OCI-LY7 (cell line): ENCODE measurements at regions not wholly inside any gene's neighbourhood (a gene's known extent, or its start where the extent isn't known, plus 50 kb on each side); places are given as distances from the start of the nearest gene placed in this dataset.

ENCODE experiments used
- BruUV-seq: library from RNA; stranded (reverse); fragments of 400-500 nt; replicated peaks from 2 replicates; lab custom pipeline; 2021; lab: Mats Ljungman, UMichigan
- CTCF ChIA-PET: fragments of 300-600 bp; sonication (Branson Sonifier 250); formaldehyde crosslinking; loops from one replicate; lab custom pipeline; 2022; ENCODE audit warnings: antibody characterized with exemption; ENCODE audit not compliant: unreplicated experiment; lab: Charles Lee
- POLR2A ChIA-PET: fragments of 300-600 bp; sonication (Branson Sonifier 250); formaldehyde crosslinking; loops from one replicate; lab custom pipeline; 2022; ENCODE audit warnings: antibody characterized with exemption; lab: Charles Lee
- DNase-seq: peaks from one replicate; pipeline ENCODE4 v3.0.0-alpha.2; 2015; ENCODE audit warnings: low spot score
- H2AFZ ChIP-seq: fragments of 200-600 bp; sonication (generic), shearing (Covaris generic); 2 replicates; pipeline ENCODE4 v1.6.1; 2014; ENCODE audit warnings: mild to moderate bottlenecking, antibody characterized with exemption, low read length, moderate library complexity
- H3K27ac ChIP-seq: fragments of 200-600 bp; sonication (generic); 2 replicates; pipeline ENCODE4 v1.5.1; 2014; ENCODE audit warnings: mixed run types, low read depth, mild to moderate bottlenecking, moderate library complexity, low read length, inconsistent platforms; ENCODE audit not compliant: poor library complexity, severe bottlenecking
- H3K36me3 ChIP-seq: fragments of 200-600 bp; sonication (generic); 2 replicates; pipeline ENCODE4 v1.6.1; 2014; ENCODE audit warnings: mild to moderate bottlenecking, antibody characterized with exemption, low read length, moderate library complexity, mixed read lengths; ENCODE audit not compliant: insufficient read depth
- H3K4me1 ChIP-seq: fragments of 200-600 bp; sonication (generic); 2 replicates; pipeline ENCODE4 v1.5.1; 2014; ENCODE audit warnings: mild to moderate bottlenecking, low read length; ENCODE audit not compliant: insufficient read depth, poor library complexity, severe bottlenecking
- H3K4me2 ChIP-seq: fragments of 200-600 bp; sonication (generic); 2 replicates; pipeline ENCODE4 v1.6.1; 2014; ENCODE audit warnings: mild to moderate bottlenecking, low read length
- H3K4me3 ChIP-seq: fragments of 200-600 bp; sonication (generic); 2 replicates; pipeline ENCODE4 v1.5.1; 2014; ENCODE audit warnings: mild to moderate bottlenecking, low read depth, low read length; ENCODE audit not compliant: poor library complexity, severe bottlenecking
- H3K79me2 ChIP-seq: fragments of 200-600 bp; sonication (generic); 2 replicates; pipeline ENCODE4 v1.6.1; 2016; ENCODE audit warnings: low read depth, mild to moderate bottlenecking, low read length, moderate library complexity, mixed read lengths; ENCODE audit not compliant: insufficient read depth
- H3K9me2 ChIP-seq: fragments of 200-600 bp; sonication (generic); 2 replicates; pipeline ENCODE4 v1.6.1; 2016; ENCODE audit warnings: mild to moderate bottlenecking, low read length, mixed read lengths; ENCODE audit not compliant: insufficient read depth
- H3K9me3 ChIP-seq: fragments of 200-600 bp; sonication (generic); 2 replicates; pipeline ENCODE4 v1.6.1; 2014; ENCODE audit warnings: mild to moderate bottlenecking, mixed run types, low read length, mixed read lengths
- H4K20me1 ChIP-seq: fragments of 200-600 bp; sonication (generic); 2 replicates; pipeline ENCODE4 v1.6.1; 2014; ENCODE audit warnings: mild to moderate bottlenecking, antibody characterized with exemption, low read length, moderate library complexity, mixed read lengths; ENCODE audit not compliant: insufficient read depth
- CTCF ChIP-seq: fragments of 200-600 bp; sonication (generic); conservative IDR thresholded peaks from 2 replicates; pipeline ENCODE4 v1.5.1; 2014; ENCODE audit warnings: mild to moderate bottlenecking, antibody characterized with exemption, low read length, moderate library complexity, mixed read lengths
- EZH2phosphoT487 ChIP-seq: fragments of 200-600 bp; sonication (generic); IDR thresholded peaks from 2 replicates; pipeline ENCODE4 v1.6.1; 2018; ENCODE audit warnings: low read depth, borderline replicate concordance, mild to moderate bottlenecking, mixed run types, antibody characterized with exemption, low read length, moderate library complexity, mixed read lengths
- intact Hi-C: fragments of 100-400 bp; cut with micrococcal nuclease; formaldehyde crosslinking; loops from one replicate; pipeline ENCODE4 v1.10.0; 2022; ENCODE audit not compliant: unreplicated experiment

GRCh38 chr2:82636402-82637020, 1822.6 kb downstream of the SUCLG1 start:
- Histone ChIP-seq H3K4me2 (no peak overlapping the region), H3K4me3 (no peak overlapping the region), H4K20me1 (no peaks in the 10 kb centered on the region), H3K9me2 (no peaks in the 10 kb centered on the region), H2AFZ (no peak overlapping the region), H3K79me2 (no peaks in the 10 kb centered on the region), H3K4me1 (no peaks in the 10 kb centered on the region), H3K27ac (no peak overlapping the region), H3K36me3 (no peaks in the 10 kb centered on the region), H3K9me3 (no peaks in the 10 kb centered on the region)
- CTCF ChIA-PET = no interaction called here
- POLR2A ChIA-PET = no interaction called here
- intact Hi-C loops = no loop called here
- DNase-seq = no peak
- TF ChIP-seq EZH2phosphoT487 (no peak), CTCF (no peak)
- no TSS peak for BruUV-seq

GRCh38 chr2:82599021-82599420, 1860.1 kb downstream of the SUCLG1 start:
- H3K27ac ChIP-seq = no peak overlapping the region
- H3K36me3 ChIP-seq = no peaks in the 10 kb centered on the region
- H3K4me3 ChIP-seq = no peak overlapping the region
- H2AFZ ChIP-seq = no peak overlapping the region
- POLR2A ChIA-PET = interaction anchor here (0.7 kb wide), 2 partner anchors 68 to 122 kb away, joined by 3 read pairs; no protein-coding TSS in a partner anchor
- H3K4me1 ChIP-seq = no peaks in the 10 kb centered on the region
- no peak for TF ChIP-seq CTCF
- TF ChIP-seq EZH2phosphoT487 = no peak
- no peaks in the 10 kb centered on the region for H3K9me3 ChIP-seq
- DNase-seq = no peak
- H3K79me2 ChIP-seq = no peaks in the 10 kb centered on the region
- BruUV-seq = no TSS peak
- intact Hi-C loops = no loop called here
- H4K20me1 ChIP-seq = no peaks in the 10 kb centered on the region
- H3K9me2 ChIP-seq = no peaks in the 10 kb centered on the region
- CTCF ChIA-PET = no interaction called here
- no peak overlapping the region for H3K4me2 ChIP-seq

- H3K9me2 ChIP-seq = no peaks in the 10 kb centered on the region
- DNase-seq = no peak
- H3K36me3 ChIP-seq = no peaks in the 10 kb centered on the region
- ChIA-PET POLR2A (no interaction called here), CTCF (no interaction called here)
- no peaks in the 10 kb centered on the region for H3K79me2 ChIP-seq
- no peaks in the 10 kb centered on the region for H4K20me1 ChIP-seq
- TF ChIP-seq CTCF = no peak
- TF ChIP-seq EZH2phosphoT487 = no peak
- intact Hi-C loops = no loop called here
- H3K4me2 ChIP-seq = no peak overlapping the region
- no TSS peak for BruUV-seq
- H3K9me3 ChIP-seq = no peaks in the 10 kb centered on the region
- H3K27ac ChIP-seq = no peak overlapping the region
- no peak overlapping the region for H2AFZ ChIP-seq
- H3K4me1 ChIP-seq = no peaks in the 10 kb centered on the region
- H3K4me3 ChIP-seq = no peak overlapping the region
These were observed 1862.5 kb downstream of the SUCLG1 start for GRCh38 chr2:82596581-82596980.
